ENCODE measurements at regions not wholly inside any gene's neighbourhood (a gene's known extent, or its start where the extent isn't known, plus 50 kb on each side); places are given as distances from the start of the nearest gene placed in this dataset.

GRCh38 chr12:34526946-34527345 lies 504.6 kb downstream of the ALG10 start:
- DNase-seq (no peak), ATAC-seq (ENCODE audit: poor library complexity) (no peak)
- intact Hi-C loops (cut with DNase I) = no loop called here

DNA sequence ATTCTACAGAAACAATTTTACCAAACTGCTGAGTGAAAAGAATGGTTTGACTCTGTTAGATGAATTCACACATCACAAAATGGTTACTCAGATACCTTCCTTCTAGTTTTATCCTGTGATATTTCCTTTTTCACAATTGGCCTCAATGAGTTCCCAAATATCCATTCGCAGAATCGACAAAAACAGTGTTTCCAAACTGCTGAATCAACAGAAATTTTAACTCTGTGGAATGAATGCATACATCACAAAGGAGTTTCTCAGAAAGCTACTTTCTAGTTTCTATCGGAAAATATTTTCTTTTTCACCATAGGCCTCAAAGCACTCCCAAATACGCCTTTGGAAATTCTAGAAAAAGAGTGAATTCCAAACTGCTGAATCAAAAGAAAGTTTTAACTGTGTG lies 525.0 kb downstream of the ALG10 start:
- ATAC-seq (ENCODE audit: poor library complexity) (no peak), DNase-seq (no peak)
- intact Hi-C loops (cut with DNase I) = no loop called here

DNA sequence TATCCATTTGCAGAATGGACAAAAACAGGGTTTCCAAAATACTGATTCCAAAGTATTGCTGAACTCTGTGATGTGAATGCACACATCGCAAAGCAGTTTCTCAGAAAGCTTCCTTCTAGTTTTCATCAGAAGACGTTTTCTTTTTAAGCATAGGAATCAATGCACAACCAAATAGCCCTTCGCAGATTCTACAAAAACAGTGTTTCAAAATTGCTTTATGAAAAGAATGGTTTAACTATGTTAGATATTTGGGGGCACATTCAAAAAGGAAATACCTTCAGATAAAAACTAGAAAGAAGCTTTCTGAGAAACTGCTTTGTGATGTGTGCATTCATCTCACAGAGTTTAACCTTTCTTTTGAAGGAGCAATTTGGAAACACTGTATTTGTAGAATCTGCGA lies 569.7 kb downstream of the ALG10 start:
- intact Hi-C loops (cut with DNase I) = no loop called here
- ATAC-seq (ENCODE audit: poor library complexity) = no peak
- no peak for DNase-seq

- intact Hi-C loops (cut with DNase I) = no loop called here
These were observed 573.7 kb downstream of the ALG10 start for GRCh38 chr12:34595749-34596733.

DNA sequence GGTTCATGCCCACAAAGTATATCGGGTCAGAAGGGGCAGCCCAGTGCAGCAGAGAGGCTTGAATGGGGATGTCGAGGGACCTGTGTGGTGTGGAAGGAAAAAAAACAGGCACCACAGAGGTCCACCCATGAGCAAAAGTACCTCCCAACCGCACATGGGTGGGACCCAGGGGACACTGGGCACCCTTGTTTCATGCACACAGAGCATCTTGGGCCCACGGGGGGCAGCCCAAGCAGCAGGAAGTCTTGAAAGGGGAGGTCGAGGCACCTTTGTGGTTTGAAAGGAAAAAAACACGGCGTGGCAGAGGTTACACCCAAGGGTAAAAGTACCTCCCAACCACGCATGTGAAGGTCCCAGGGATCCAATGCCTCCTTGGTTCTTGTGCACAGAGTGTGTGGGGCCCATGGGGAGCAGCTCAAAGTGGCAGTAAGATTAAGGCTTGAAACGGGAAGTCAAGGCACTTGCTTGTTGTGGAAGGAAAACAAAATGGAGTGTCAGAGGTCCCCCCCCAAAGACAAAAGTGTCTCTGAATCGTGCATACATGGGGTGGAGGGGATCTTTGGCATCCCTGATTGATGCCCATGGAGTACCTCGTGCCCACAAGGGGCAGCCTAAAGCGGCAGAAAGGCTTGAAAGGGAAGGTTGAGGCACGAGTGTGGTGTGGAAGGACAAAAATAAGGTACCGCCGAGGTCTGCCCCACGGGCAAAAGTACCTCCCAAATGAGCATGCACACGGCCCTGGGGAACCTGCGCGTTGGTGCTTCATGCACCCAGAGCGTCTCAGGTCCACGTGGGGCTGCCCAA lies 575.5 kb downstream of the ALG10 start:
- DNase-seq (peak; percentile 10), ATAC-seq (ENCODE audit: poor library complexity) (no peak)
- intact Hi-C loops (cut with DNase I) = no loop called here

More at GRCh38 chr12:34595749-34596733, 573.7 kb downstream of the ALG10 start:
- DNase-seq (no peak), ATAC-seq (ENCODE audit: poor library complexity) (no peak)

GRCh38 chr12:34598352-34598827 lies 576.1 kb downstream of the ALG10 start:
- DNase-seq (no peak), ATAC-seq (ENCODE audit: poor library complexity) (no peak)
- intact Hi-C loops (cut with DNase I) = no loop called here

GRCh38 chr12:34598851-34599529 lies 576.7 kb downstream of the ALG10 start:
- no peak for DNase-seq
- intact Hi-C loops (cut with DNase I) = no loop called here
- no peak for ATAC-seq (ENCODE audit: poor library complexity)

- ATAC-seq (ENCODE audit: poor library complexity) (no peak), DNase-seq (peak; percentile 19)
- intact Hi-C loops (cut with DNase I) = no loop called here
These were observed 577.5 kb downstream of the ALG10 start for GRCh38 chr12:34599530-34600513.

- ATAC-seq (ENCODE audit: poor library complexity) (no peak), DNase-seq (peak; percentile 17)
- intact Hi-C loops (cut with DNase I) = no loop called here
These were observed 578.5 kb downstream of the ALG10 start for GRCh38 chr12:34600592-34601462.

GRCh38 chr12:34601689-34602088 lies 579.4 kb downstream of the ALG10 start:
- DNase-seq (no peak), ATAC-seq (ENCODE audit: poor library complexity) (no peak)
- intact Hi-C loops (cut with DNase I) = no loop called here

- no peak for DNase-seq
- ATAC-seq (ENCODE audit: poor library complexity) = no peak
- intact Hi-C loops (cut with DNase I) = no loop called here
These were observed 580.1 kb downstream of the ALG10 start for GRCh38 chr12:34602213-34602940.

- intact Hi-C loops (cut with DNase I) = no loop called here
- ATAC-seq (ENCODE audit: poor library complexity) = no peak
- peak; percentile 11 for DNase-seq
These were observed 581.2 kb downstream of the ALG10 start for GRCh38 chr12:34603382-34604035.

GRCh38 chr12:34604227-34604626 lies 581.9 kb downstream of the ALG10 start:
- DNase-seq = no peak
- intact Hi-C loops (cut with DNase I) = no loop called here
- no peak for ATAC-seq (ENCODE audit: poor library complexity)

GRCh38 chr12:34604631-34605509 lies 582.6 kb downstream of the ALG10 start:
- no peak for ATAC-seq (ENCODE audit: poor library complexity)
- intact Hi-C loops (cut with DNase I) = no loop called here
- DNase-seq = peak; percentile 18

- DNase-seq = no peak
- intact Hi-C loops (cut with DNase I) = no loop called here
- ATAC-seq (ENCODE audit: poor library complexity) = no peak
These were observed 583.2 kb downstream of the ALG10 start for GRCh38 chr12:34605510-34605887.
